IMR-90 (cell line): ENCODE measurements at regions not wholly inside any gene's neighbourhood (a gene's known extent, or its start where the extent isn't known, plus 50 kb on each side); places are given as distances from the start of the nearest gene placed in this dataset.

Experiments
- ATAC-seq: fragments of 200-7000 bp; cut with Tn5 transposase; 2 replicates; pipeline ENCODE4 v1.9.1; 2020; ENCODE audit warnings: low read depth, mild to moderate bottlenecking, moderate library complexity
- BruUV-seq: library from RNA; stranded (reverse); fragments of 400-500 nt; replicated peaks from 2 replicates; lab custom pipeline; 2021; lab: Mats Ljungman, UMichigan
- CTCF ChIA-PET: fragments of 300-600 bp; formaldehyde crosslinking; extraction: SDS; loops from one replicate; lab custom pipeline; 2021; ENCODE audit warnings: antibody characterized with exemption; lab: Yijun Ruan, JAX
- POLR2A ChIA-PET: fragments of 300-600 bp; sonication (Branson Sonifier 250); formaldehyde crosslinking; loops from one replicate; lab custom pipeline; 2022; ENCODE audit warnings: antibody characterized with exemption; ENCODE audit not compliant: unreplicated experiment; lab: Charles Lee
- DNase-seq: peaks from one replicate; pipeline ENCODE4 v3.0.0; 2013
- H2AFZ ChIP-seq: replicated peaks from 2 replicates; pipeline ENCODE3; 2013; ENCODE audit warnings: low read length, mild to moderate bottlenecking; ENCODE audit not compliant: poor library complexity
- H2AK5ac ChIP-seq: 2 replicates; pipeline ENCODE4 v1.6.1; 2013; ENCODE audit warnings: low read depth, low read length, inconsistent platforms
- H2AK9ac ChIP-seq: replicated peaks from 2 replicates; pipeline ENCODE3; 2013; ENCODE audit warnings: mild to moderate bottlenecking, low read depth, low read length, moderate library complexity; ENCODE audit not compliant: poor library complexity
- H2BK120ac ChIP-seq: 2 replicates; pipeline ENCODE4 v1.6.1; 2013; ENCODE audit warnings: low read depth, low read length, inconsistent platforms
- H2BK15ac ChIP-seq: 3 replicates; pipeline ENCODE4 v1.6.1; 2013; ENCODE audit warnings: low read depth, low read length, inconsistent platforms
- H2BK20ac ChIP-seq: 2 replicates; pipeline ENCODE4 v1.6.1; 2013; ENCODE audit warnings: low read depth, mild to moderate bottlenecking, inconsistent platforms, low read length, moderate library complexity
- H2BK5ac ChIP-seq: 2 replicates; pipeline ENCODE4 v1.6.1; 2013; ENCODE audit warnings: mild to moderate bottlenecking, low read depth, low read length, inconsistent platforms; ENCODE audit not compliant: poor library complexity, severe bottlenecking
- H3K14ac ChIP-seq: replicated peaks from 2 replicates; pipeline ENCODE4 v1.6.1; 2013; ENCODE audit warnings: low read depth, low read length, inconsistent platforms
- H3K18ac ChIP-seq: 2 replicates; pipeline ENCODE4 v1.6.1; 2013; ENCODE audit warnings: low read depth, low read length, control low read depth
- H3K23ac ChIP-seq: 2 replicates; pipeline ENCODE4 v1.6.1; 2013; ENCODE audit warnings: low read depth, low read length, inconsistent platforms
- H3K27ac ChIP-seq: 2 replicates; pipeline ENCODE4 v1.5.1; 2013; ENCODE audit warnings: mild to moderate bottlenecking, control low read depth, low read length; ENCODE audit not compliant: insufficient read depth
- H3K27me3 ChIP-seq: 2 replicates; pipeline ENCODE4 v1.6.1; 2013; ENCODE audit warnings: low read length; ENCODE audit not compliant: control insufficient read depth, insufficient read depth
- H3K36me3 ChIP-seq: 2 replicates; pipeline ENCODE4 v1.6.1; 2013; ENCODE audit warnings: low read length, mixed read lengths; ENCODE audit not compliant: control insufficient read depth, insufficient read depth
- H3K4ac ChIP-seq: 2 replicates; pipeline ENCODE4 v1.6.1; 2013; ENCODE audit warnings: low read depth, low read length, inconsistent platforms
- H3K4me1 ChIP-seq: 2 replicates; pipeline ENCODE4 v1.6.1; 2013; ENCODE audit warnings: low read length, mixed read lengths; ENCODE audit not compliant: control insufficient read depth, insufficient read depth
- H3K4me2 ChIP-seq: 2 replicates; pipeline ENCODE4 v1.6.1; 2013; ENCODE audit warnings: low read depth, mild to moderate bottlenecking, control low read depth, low read length, moderate library complexity
- H3K4me3 ChIP-seq: 2 replicates; pipeline ENCODE4 v1.5.1; 2013; ENCODE audit warnings: low read depth, mild to moderate bottlenecking, control low read depth, low read length, moderate library complexity; ENCODE audit not compliant: insufficient read depth
- H3K56ac ChIP-seq: 2 replicates; pipeline ENCODE4 v1.6.1; 2013; ENCODE audit warnings: low read length, inconsistent platforms; ENCODE audit not compliant: insufficient read depth; ENCODE audit errors: extremely low read depth
- H3K79me1 ChIP-seq, 2 experiments: 2 replicates each; pipeline ENCODE4 v1.6.1; 2013; ENCODE audit warnings: low read length in 2 of 2, inconsistent platforms in 1 of 2, low read depth in 1 of 2
- H3K9ac ChIP-seq: 2 replicates; pipeline ENCODE4 v1.6.1; 2013; ENCODE audit warnings: low read depth, low read length, control low read depth
- H3K9me1 ChIP-seq: 2 replicates; pipeline ENCODE4 v1.6.1; 2013; ENCODE audit warnings: low read length, inconsistent platforms; ENCODE audit not compliant: insufficient read depth
- H3K9me3 ChIP-seq: 2 replicates; pipeline ENCODE4 v1.6.1; 2013; ENCODE audit warnings: low read length; ENCODE audit not compliant: control insufficient read depth, insufficient read depth
- H4K20me1 ChIP-seq: 2 replicates; pipeline ENCODE4 v1.6.1; 2013; ENCODE audit warnings: low read length, inconsistent platforms; ENCODE audit not compliant: insufficient read depth
- H4K5ac ChIP-seq: 2 replicates; pipeline ENCODE4 v1.6.1; 2013; ENCODE audit warnings: mild to moderate bottlenecking, low read depth, low read length, control low read depth
- H4K8ac ChIP-seq, 2 experiments: 2 replicates each; pipeline ENCODE4 v1.6.1; 2013; ENCODE audit warnings: low read depth in 2 of 2, low read length in 2 of 2, control low read depth in 1 of 2, inconsistent platforms in 1 of 2
- H4K91ac ChIP-seq: 2 replicates; pipeline ENCODE4 v1.6.1; 2013; ENCODE audit warnings: low read depth, low read length, inconsistent platforms; ENCODE audit not compliant: insufficient read depth
- CEBPB ChIP-seq: IDR thresholded peaks from 2 replicates; pipeline ENCODE4 v1.6.1; 2012; ENCODE audit warnings: low read depth, low read length, improper control_type of control experiment
- CTCF ChIP-seq: conservative IDR thresholded peaks from 2 replicates; pipeline ENCODE4 v1.5.1; 2012; ENCODE audit warnings: mild to moderate bottlenecking, low read depth, low read length, improper control_type of control experiment
- MAFK ChIP-seq: IDR thresholded peaks from 2 replicates; pipeline ENCODE4 v1.6.1; 2012; ENCODE audit warnings: low read depth, low read length, improper control_type of control experiment
- MAZ ChIP-seq: IDR thresholded peaks from 2 replicates; pipeline ENCODE4 v1.6.1; 2012; ENCODE audit warnings: low read depth, mild to moderate bottlenecking, low read length, improper control_type of control experiment, moderate library complexity, borderline replicate concordance
- NFE2L2 ChIP-seq: fragments of 150-350 bp; IDR thresholded peaks from 2 replicates; pipeline ENCODE4 v1.6.1; 2016; ENCODE audit warnings: low read depth, mild to moderate bottlenecking, low read length
- RAD21 ChIP-seq: IDR thresholded peaks from 2 replicates; pipeline ENCODE4 v1.6.1; 2012; ENCODE audit warnings: low read length, improper control_type of control experiment
- RCOR1 ChIP-seq: IDR thresholded peaks from 2 replicates; pipeline ENCODE4 v1.6.1; 2012; ENCODE audit warnings: mild to moderate bottlenecking, low read length, improper control_type of control experiment; ENCODE audit not compliant: insufficient replicate concordance
- WGBS, 2 experiments: methylation state at CpG; one replicate each; pipeline versions ENCODE4 v1.1.5 to v1.1.7; 2013; ENCODE audit warnings: missing lambda C conversion rate in 2 of 2; ENCODE audit not compliant: insufficient read length in 1 of 2; ENCODE audit errors: extremely low coverage in 2 of 2; 5-methylcytosine and 5-hydroxymethylcytosine counted together
- dilution Hi-C: fragments of 300-500 bp; cut with HindIII; formaldehyde crosslinking; loops from one replicate; pipeline ENCODE4 v1.14.3; 2018; ENCODE audit warnings: low sequenced_read_pairs; ENCODE audit not compliant: unreplicated experiment
- in situ Hi-C: fragments of 300-500 bp; cut with MboI; formaldehyde crosslinking; loops from 3 replicates; pipeline ENCODE4 v1.14.3; 2019; ENCODE audit warnings: low sequenced_read_pairs, inconsistent platforms, mixed read lengths
- intact Hi-C: fragments of 100-400 bp; cut with micrococcal nuclease; formaldehyde crosslinking; loops from 2 replicates; pipeline ENCODE4 v1.10.0; 2022

GRCh38 chr11:41613326-41613725, 153.9 kb upstream of the LRRC4C start:
- no peaks in the 10 kb centered on the region for H3K36me3 ChIP-seq
- no peak overlapping the region for H3K56ac ChIP-seq
- H3K27ac ChIP-seq: no peak overlapping the region
- DNase-seq (no peak), ATAC-seq (no peak)
- no peak overlapping the region for H2BK120ac ChIP-seq
- no peak overlapping the region for H3K4me2 ChIP-seq
- no CpG with 5 or more reads among the region's 1 CpG for WGBS, 2 experiments
- H2BK15ac ChIP-seq: no peak overlapping the region
- ChIA-PET CTCF (no interaction called here), POLR2A (no interaction called here)
- H3K18ac ChIP-seq: no peak overlapping the region
- H2BK20ac ChIP-seq: no peak overlapping the region
- BruUV-seq: no TSS peak
- H3K9ac ChIP-seq: no peak overlapping the region
- no peak overlapping the region for H2AK5ac ChIP-seq
- intact Hi-C loops (no loop called here), dilution Hi-C loops (no loop called here), in situ Hi-C loops (no loop called here)
- no peaks in the 10 kb centered on the region for H3K27me3 ChIP-seq
- H4K20me1 ChIP-seq: no peaks in the 10 kb centered on the region
- H3K9me3 ChIP-seq: peaks cover 2% of the 10 kb centered on the region
- H4K91ac ChIP-seq: no peak overlapping the region
- H2AK9ac ChIP-seq: no peak overlapping the region
- no peak overlapping the region for H3K23ac ChIP-seq
- H3K14ac ChIP-seq: no peak overlapping the region
- H3K4me1 ChIP-seq: no peaks in the 10 kb centered on the region
- H4K5ac ChIP-seq: no peak overlapping the region
- no peak overlapping the region for H2BK5ac ChIP-seq
- H4K8ac ChIP-seq: no peak overlapping the region
- no peak overlapping the region for H3K4ac ChIP-seq
- H2AFZ ChIP-seq: no peak overlapping the region
- no peaks in the 10 kb centered on the region for H3K79me1 ChIP-seq
- H3K9me1 ChIP-seq: no peaks in the 10 kb centered on the region
- no peak overlapping the region for H3K4me3 ChIP-seq
- no peak for TF ChIP-seq RCOR1
- no peak for TF ChIP-seq MAFK
- no peak for TF ChIP-seq NFE2L2
- no peak for TF ChIP-seq RAD21
- no peak for TF ChIP-seq CEBPB
- TF ChIP-seq MAZ: no peak
- TF ChIP-seq CTCF: no peak
